GM19397 (cell line): ENCODE measurements at regions not wholly inside any gene's neighbourhood (a gene's known extent, or its start where the extent isn't known, plus 50 kb on each side); places are given as distances from the start of the nearest gene placed in this dataset.
"Not testable (repeated sequence)": the region's sequence is repeated elsewhere in the genome, so short reads cannot be mapped to it uniquely, and the experiment has no call there.

Experiments
- ATAC-seq: cut with Tn5 transposase; IDR thresholded peaks from one replicate; pipeline ENCODE4 v1.9.1; 2021; ENCODE audit warnings: mild to moderate bottlenecking, moderate library complexity; ENCODE audit not compliant: unreplicated experiment

DNA sequence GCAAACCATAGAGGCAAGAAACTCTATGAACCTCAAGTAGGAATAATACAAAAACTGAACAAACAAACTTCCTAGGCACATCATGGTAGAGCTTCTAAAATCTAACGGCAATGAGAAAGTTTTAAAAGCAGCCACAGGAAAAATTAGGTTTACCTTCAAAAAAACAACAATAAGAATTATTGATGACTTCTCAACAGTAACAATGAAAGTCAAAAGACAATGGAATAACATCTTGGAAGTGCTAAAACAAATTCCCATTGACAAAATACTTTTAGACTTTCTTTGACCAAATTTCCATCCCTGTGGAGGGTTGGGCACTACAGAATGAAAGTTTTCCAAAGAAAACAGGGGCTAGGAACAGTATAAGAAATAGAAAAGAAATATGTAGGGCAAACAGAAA is 222.9 kb upstream of the ERCC4 start:
- no peak for ATAC-seq

GRCh38 chr16:13697568-13697967 is 222.4 kb upstream of the ERCC4 start:
- ATAC-seq = no peak

DNA sequence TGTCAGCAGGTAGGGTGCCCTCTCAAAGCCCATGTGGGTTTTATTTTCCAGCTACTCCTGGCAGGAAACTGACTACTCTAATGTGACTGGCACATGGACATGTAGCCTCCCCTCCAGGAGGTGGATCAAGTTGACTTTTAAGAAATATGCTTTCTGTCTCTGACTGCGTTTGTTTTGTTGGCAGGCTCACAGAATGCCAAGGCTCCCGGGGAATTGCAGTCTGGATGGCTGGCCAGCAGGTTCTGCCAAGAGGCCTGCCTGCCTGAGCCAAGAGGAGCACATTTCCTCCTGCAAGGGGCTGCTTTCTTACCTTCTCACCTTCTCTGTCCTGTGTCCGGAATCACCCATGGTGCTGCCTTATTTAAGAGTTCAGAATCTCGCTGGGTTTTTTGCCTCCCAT is 217.3 kb upstream of the ERCC4 start:
- no peak for ATAC-seq

- ATAC-seq = no peak
Observed at GRCh38 chr16:13708347-13709120, 211.4 kb upstream of the ERCC4 start.

GRCh38 chr16:13718748-13719147 is 201.2 kb upstream of the ERCC4 start:
- no peak for ATAC-seq

- ATAC-seq = no peak
Observed at GRCh38 chr16:13727943-13728342, 192.0 kb upstream of the ERCC4 start.

- ATAC-seq = no peak
Observed at GRCh38 chr16:13733561-13733960, 186.4 kb upstream of the ERCC4 start.

GRCh38 chr16:13739621-13740373 is 180.2 kb upstream of the ERCC4 start:
- ATAC-seq = not testable (repeated sequence)

DNA sequence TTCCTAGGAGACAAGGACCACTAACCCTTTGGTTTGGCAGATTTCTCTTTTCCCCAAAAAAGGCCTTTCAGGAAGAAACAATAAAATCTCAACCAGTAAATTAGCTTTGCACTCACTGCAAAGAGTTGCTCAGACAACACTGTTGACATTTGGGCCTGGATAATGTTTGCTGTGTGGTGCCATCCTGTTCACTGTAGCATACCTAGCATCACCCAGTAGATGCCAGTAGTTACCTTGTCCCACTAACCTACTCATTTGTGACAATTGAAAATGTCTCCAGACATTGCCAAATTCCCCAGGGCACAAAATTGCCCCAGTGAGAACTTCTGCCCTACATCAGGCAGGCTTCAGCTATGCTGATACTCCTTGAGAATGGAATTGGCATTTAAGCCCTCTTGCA is 177.0 kb upstream of the ERCC4 start:
- no peak for ATAC-seq

GRCh38 chr16:13743571-13743970 is 176.4 kb upstream of the ERCC4 start:
- no peak for ATAC-seq

DNA sequence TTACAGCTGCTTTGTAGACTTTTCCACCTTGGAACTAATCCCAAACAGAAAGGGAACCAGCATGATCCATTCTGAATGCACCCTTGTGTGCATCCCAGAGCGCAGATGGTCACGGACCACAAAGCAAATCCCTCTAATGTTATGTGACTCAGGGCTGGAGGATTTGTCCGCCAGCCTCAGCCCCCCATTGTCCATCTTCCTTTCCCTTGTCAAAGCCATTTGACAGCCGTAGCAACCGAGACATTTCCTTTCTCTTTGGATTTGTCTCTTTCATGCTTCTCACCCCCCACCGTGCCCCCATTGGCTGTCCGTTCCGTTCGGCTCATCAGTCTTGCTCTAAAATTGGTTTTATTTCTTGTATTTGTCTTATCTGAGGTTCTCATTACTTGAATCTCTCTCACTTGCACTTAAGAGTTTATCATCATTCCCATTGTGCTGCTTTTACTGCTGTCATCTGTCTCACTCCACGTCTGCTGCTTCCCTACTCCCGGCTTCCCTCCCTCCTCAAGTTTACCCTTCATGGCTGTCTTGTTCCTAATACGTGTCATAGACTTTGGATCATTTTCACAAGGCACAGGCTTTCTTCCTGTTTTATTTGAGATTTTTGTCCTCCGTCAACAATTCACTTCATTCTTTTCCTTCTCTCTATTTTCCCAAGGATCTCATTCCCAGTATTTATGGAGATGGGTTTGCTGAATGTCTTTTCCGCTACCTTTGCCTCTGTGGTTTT is 163.4 kb upstream of the ERCC4 start:
- ATAC-seq = no peak

DNA sequence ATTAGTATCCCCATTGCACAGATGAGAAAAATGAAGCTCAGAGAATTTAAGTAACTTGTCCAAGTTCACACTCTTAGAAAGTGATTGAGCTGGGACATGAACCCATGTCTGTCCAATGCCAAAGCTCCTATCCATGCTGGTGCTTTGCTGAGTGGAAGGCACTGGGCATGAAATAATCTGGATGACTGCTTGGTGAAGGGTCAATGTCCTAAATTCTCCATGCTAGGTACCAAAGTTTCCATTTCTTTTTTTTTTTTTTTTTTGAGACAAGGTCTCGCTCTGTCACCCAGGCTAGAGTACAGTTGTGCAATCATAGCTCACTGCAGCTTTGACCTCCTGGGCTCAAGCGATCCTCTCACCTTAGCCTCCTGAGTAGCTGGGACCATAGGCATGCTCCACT is 153.6 kb upstream of the ERCC4 start:
- no peak for ATAC-seq

DNA sequence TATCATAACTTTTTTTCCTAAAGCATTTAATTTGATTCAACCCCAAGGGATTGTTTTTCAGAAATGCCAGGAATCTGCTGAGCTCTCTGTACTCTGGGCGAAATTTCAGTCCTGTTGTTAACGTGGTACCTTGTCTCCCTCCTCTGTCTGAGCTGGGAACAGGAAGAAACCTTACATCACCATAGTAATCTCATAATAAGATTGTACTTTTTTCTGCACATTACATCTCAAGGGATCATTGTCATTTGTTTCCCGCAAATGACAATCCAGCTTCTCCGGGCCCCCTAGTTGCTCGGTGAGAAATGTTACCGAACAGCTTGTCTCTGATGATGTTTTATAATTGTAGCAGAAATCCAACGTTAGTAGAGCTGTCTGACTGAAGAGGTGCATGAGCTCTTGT is 152.7 kb upstream of the ERCC4 start:
- no peak for ATAC-seq

DNA sequence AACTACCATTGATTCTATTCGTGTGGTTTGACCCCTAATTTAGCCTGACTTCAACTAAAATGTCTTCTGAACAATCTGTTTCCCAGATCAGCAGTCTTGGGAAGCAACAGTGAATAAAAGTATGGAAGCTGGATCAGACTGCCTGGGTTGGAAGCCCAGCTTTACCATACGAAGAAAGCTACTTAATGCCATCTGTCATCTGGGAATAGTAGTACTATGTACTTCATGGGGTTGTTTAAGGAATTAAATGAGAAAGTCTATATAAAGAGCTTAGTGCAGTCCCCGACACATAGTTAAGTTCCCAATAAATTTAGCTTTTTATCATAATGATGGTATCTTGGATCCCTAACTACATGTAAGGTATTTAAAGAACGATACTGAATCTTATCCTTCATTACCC is 151.5 kb upstream of the ERCC4 start:
- no peak for ATAC-seq

GRCh38 chr16:13770436-13770835 is 149.5 kb upstream of the ERCC4 start:
- no peak for ATAC-seq

- ATAC-seq = no peak
Observed at GRCh38 chr16:13772782-13773181, 147.2 kb upstream of the ERCC4 start.

- ATAC-seq = no peak
Observed at GRCh38 chr16:13779676-13780075, 140.3 kb upstream of the ERCC4 start.

GRCh38 chr16:13780406-13781168 is 139.4 kb upstream of the ERCC4 start:
- no peak for ATAC-seq

DNA sequence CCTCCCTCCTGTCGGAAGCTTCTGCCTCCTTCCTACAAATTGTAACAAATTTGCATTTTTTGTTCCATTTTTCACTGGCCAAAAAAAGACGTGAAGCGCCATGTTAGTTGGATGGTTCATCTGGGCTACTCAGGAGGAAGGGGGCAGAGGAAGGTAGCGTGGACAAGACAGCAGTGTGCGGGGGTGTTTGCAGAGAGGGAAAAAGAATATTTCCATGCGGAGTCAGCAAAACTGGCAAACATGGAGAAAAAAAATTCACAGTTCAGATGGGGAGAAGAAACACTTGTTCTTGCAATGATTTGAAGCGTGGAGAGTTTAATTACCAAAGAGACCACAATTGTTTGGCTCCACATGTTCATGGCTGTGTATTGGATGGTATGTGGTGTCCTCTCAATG is 138.8 kb upstream of the ERCC4 start:
- no peak for ATAC-seq

DNA sequence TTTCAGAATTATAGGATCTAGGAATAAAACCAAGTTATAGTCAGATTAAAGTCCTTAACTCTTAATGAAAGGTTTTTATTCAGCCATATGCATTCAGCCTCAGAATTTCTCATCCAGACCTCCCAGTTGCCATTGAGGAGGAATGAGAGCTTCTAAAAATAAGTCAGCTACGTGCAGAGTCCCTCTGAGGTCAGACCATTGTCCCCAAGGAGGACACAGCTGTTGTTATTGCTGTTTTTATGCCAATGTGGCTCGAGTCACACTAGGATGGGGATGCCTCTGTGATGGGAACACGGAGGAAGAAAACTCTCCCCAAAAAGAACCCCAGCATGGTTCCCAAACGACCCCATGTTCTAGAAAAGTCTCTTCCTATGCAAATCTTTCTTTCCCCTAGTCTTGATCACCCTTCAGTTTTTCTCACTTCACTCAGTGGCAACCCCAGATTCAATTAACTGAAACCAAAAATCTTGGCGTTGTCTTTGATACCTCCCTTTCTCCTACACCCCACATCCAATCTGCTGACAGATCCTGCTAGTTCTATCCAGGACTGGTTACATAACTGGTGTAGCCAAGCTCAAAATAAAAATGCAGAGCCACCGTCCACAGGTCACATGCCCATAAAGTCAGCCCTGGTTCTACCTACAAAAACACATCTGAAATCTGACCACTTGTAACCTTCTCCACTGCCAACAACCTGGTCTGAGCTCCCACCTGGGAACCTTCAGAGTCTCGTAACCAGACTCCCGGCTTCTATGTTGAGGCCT is 138.2 kb upstream of the ERCC4 start:
- no peak for ATAC-seq
